CD4-positive, alpha-beta T cell treated with Interferon alpha-2 for 1 hour (primary cell): ENCODE measurements at regions not wholly inside any gene's neighbourhood (a gene's known extent, or its start where the extent isn't known, plus 50 kb on each side); places are given as distances from the start of the nearest gene placed in this dataset.

Experiments
- DNase-seq, 2 donors: peaks; one replicate each; pipeline ENCODE4 v3.0.0-alpha.2; 2020 to 2022

GRCh38 chr3:64351713-64352638, 126.7 kb upstream of the PRICKLE2 start:
- DNase-seq = no peak

DNA sequence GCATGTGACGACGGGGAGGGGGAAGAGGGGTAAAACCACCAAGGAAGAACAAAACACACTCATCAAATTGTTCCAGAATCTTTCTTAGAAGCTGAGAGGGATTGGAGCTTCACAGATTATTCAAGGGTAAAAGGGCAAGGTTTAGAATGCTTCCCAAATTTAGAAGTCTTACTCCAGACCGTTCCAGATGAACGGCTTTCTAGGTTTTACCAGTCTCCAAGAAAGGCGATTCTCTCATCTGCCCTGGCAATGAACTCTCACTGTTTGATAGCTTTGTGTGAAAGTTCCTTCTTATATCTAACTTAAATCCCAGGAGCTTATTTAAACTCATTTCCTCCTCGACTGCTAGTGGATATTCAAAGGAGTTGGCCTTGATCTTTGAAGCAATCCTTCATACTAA, 124.3 kb upstream of the PRICKLE2 start:
- no peak for DNase-seq

DNA sequence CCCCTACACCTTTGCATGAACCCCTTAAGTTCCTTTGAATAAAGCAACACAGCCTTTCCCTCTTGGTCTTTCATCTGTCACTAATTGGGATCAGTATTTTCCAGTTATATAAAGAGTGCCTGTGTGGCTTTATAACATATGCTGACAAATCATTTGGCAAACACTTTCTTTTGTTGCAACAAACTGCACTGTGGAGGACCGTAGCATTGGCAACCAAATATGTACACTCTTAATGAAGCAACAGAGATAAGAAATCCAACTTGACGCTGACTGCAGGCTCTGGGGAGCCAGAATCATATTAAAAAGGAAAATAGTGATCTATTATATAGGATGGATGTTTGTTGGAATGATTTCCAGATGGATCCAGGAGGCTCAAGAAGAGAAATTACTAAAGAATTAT, 120.1 kb upstream of the PRICKLE2 start:
- no peak for DNase-seq

GRCh38 chr3:64344721-64345207, 119.5 kb upstream of the PRICKLE2 start:
- DNase-seq = no peak

DNA sequence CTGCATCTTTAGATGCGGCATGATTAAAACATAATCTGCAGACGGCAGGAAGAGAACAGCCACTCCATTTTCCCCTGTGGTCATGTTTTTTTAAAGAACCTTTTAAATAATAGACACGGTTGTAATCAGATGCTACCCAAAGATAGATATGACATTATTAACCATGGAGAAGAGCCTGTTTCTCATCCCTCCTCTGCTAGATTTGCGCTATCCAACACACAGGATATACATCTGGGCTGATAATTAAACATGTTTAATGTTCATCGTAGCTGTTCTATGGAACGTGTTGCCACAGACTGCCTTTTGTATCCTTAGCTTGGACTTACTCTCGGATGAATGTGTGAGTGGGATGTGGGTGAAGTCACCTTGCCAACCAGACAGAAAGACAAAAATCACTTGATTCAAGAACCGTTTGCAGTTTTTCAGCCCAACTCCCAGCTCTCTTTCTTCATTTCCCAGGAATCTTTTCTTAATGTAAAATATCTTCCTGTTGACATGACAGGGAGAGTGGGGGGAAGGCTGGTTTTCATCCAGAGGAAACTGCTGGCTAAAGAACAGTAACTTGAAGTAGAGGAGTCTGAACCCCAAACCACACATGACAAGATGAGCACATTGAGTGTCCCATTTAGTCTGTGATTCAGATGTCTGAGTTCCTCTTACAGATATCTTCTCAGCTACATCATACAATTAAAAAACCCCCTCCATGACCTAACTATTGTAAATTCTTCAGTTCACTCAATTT, 118.6 kb upstream of the PRICKLE2 start:
- DNase-seq = no peak

DNA sequence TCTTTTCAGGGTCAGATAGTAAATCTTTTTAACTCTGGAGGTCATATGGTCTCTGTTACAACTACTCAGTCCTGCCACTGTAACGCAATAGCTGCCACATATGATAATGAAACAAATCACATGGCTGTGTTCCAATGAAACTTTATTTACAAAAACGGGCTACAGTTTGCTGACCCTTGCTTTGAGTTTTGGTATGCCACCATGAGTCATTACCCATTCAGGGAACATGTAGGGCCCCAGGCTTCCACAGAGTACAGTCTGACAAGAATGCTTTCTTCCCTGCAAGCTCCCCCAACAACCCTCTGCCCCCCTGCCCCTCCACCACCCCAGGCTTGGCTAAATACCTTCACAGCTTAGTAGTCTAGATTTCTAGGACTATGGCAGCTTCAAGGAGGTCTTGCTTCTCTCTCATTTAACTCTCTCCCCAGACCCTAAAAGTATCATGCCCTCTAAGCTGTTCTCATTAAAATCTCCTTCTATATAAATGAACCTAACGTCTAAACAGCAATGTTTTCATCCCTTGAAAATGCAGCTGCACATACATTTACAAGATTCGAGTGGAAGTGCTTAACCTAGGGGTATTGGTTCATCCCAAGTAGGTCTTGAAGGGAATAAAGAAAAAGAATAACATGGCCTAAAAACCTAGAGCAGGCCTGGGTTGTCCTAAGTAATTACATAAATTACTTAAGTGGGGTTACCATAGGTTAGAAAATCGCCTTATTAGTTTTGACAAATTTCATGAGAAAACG, 117.8 kb upstream of the PRICKLE2 start:
- DNase-seq = no peak

- no peak for DNase-seq
These were observed 116.0 kb upstream of the PRICKLE2 start for GRCh38 chr3:64341296-64341695.

DNA sequence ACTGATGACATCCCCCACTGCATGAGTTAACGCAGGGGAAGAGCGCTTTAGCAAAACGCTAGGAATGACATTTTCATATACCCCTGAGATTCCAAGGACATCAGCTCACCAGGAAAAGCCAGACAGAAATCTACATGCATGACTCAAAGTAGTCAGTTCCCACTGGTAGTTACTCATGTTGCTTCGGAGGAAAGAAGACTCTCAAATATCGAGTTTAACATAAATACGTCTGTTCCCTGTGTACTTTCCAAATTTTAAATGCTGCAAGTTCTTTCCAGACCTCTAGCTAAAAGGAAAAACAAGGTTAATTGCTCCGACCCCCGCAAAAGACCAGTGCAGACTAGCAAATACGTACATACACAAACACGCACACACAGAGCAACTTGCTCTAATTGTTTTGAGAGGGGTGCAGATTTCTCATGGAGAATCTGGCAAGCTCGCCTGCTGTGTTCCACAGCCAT, 115.4 kb upstream of the PRICKLE2 start:
- DNase-seq = no peak

DNA sequence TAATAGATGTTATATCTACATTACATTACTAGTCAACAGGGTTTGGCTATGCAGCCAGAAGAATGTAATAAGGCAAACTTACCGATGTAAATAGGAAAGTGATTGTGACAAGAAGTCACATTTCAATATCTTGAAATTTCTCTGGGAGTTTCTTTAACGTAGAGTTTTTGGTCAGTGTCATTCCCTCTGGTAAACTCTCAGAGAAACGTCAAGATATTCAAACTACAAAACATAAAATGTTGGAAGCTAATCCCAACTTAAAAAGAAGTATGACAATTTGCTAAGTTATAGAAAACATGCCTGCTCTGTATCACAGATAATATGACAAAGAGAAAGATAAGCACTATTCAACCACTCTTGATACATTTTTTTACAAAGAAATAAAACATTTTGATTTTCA, 111.2 kb upstream of the PRICKLE2 start:
- DNase-seq = no peak

DNA sequence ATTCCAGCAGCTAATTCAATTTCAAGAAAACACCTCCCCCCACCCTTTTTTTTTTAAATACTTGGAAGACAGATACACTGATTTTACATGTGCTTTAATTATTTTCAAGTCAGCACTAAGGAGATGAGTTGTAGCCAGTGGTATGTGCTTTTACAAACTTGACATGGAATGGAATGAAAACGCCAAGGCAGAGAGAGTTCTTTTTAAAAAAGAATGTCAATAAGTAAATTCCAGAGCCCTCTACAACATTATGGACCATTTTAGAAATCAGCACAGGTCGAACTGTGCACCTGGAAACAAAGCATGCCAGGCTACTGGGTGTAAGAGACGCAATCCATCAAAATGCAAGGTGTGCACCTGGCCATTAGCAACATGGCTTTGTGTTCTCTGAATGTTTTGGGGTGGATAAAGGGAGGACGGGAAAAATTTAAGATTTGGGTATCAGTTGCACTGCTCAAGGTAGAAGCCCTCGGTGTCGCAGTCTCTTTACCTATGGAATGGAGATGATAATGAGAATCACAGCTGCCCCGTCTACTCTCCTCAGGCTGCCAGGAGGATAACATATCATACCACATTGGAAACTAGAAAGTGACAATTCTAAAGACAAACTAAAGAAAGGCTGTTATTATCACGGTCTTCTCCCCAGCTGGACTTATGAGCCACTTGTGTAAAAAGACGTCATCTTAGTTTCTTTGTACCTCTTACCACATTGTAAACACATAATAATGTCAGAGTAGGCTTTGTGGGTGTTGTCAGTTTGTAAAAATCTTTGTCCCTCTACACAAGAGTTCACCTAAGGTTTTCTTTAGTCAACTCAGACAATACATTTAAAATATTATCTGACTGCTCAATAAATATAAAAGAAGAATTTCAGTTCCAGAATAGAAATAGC, 107.4 kb upstream of the PRICKLE2 start:
- DNase-seq = no peak

DNA sequence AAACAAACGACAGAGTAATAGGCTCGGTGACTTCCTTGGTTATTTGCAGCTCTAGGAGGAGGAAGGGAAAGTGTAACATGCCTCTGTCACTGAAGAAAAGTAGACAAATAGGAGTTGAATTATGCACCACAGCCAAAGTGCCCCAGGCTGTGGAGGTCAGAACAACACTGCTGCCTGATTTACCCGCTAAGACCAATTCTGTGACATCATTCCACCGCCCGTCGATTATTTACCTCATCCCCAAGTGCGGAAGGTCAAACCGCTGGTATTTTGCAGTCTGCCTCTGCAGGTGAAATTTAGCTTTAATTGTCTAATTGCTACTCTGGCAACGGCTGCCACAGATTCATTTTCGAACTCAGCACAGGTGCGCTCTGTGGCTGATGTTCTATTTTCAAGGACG, 106.3 kb upstream of the PRICKLE2 start:
- DNase-seq = no peak

- DNase-seq = no peak
These were observed 103.8 kb upstream of the PRICKLE2 start for GRCh38 chr3:64329037-64329436.

- DNase-seq = no peak
These were observed 102.0 kb upstream of the PRICKLE2 start for GRCh38 chr3:64327100-64327804.

- no peak for DNase-seq
These were observed 96.5 kb upstream of the PRICKLE2 start for GRCh38 chr3:64321747-64322146.

- DNase-seq = no peak
These were observed 94.1 kb upstream of the PRICKLE2 start for GRCh38 chr3:64319391-64319790.

DNA sequence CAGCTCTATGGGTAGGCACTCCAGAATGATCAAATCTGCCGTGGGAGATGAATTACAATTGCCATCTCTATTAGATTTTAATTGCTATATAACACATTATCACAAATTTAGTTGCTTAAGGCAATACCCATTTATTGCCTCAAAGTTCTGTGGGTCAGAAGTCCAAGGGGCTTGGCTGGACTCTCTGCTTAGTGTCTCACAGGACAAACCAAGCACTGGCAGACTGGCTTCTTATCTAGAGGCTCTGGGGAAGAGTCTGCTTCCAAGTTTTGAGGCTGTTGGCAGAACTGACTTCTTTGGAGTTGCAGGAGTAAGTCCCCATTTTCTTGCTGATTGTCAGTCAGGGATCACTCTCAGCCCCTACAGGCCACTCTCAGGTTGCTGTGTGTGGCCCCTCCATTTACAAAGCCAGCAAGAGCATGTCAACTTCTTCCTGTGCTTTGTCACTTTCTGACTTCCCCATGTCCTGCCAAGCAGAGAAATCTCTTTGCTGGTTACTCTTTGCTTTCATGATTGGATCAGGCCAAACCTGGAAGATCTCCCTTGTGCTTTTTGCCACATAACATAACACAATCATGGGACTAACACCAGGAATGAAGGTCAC, 93.5 kb upstream of the PRICKLE2 start:
- no peak for DNase-seq

DNA sequence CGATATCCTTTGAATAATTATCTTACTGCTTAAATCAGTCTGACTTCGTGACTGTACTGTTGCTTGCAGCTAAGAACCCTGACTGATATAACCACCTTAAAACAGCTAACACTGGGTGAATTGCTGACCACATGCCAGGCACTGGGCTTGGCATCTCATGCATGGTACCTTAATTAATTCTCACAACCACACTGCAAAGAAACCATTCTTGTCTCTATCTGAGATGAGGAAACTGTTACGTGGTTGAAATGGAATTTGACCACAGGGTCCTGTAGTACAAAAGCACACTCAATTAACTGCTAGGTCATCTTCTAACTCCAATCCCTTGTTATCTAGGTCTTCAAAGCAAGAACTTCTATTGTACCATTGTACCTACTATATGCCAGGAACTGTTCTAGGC, 92.7 kb upstream of the PRICKLE2 start:
- no peak for DNase-seq

DNA sequence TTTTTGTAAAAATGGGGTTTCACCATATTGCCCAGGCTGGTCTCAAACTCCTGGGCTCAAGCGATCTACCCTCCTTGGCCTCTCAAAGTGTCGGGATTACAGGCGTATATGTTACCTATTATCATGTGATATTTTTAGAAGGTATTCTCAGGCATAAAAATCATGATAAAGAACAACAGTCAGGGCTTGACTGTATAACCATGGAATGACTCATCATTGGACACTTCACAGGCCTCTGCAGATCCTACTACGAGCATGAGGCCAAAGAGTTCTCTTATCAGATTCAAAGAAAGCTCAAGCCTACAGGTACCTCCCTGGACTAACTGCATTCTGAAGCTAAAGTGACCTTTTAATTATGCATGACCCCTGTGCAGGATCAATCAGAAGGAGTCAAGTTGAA, 91.7 kb upstream of the PRICKLE2 start:
- DNase-seq = no peak

DNA sequence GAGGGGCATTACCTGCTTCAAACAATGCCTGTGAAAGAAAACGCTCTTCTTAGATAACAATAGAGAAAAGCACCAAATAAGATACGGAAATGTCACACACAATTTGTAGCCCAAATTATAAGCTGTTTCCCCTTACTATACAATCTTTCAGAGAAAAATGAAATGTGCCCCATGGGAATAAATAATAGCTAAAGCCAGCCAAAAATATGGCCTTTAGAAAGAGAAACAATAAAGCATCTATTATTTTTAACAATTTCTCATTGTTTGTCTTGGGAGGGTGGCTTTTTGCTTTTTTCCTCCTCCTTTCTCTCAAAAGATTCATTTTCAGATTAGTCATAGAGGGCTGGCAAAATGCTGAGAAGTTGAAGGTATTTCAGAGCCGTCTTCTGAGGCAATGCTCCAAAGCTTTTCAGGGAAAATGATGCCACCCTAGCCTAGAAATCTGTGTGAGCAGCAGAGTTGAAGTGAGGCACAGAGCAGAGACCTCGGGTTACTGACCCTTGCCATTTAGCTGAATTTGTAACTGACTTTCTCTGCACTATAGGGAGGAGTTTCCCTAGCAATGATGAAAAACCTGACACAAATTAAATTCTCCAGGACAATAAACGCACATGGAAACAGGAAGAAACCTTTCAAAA, 86.3 kb upstream of the PRICKLE2 start:
- DNase-seq = no peak

DNA sequence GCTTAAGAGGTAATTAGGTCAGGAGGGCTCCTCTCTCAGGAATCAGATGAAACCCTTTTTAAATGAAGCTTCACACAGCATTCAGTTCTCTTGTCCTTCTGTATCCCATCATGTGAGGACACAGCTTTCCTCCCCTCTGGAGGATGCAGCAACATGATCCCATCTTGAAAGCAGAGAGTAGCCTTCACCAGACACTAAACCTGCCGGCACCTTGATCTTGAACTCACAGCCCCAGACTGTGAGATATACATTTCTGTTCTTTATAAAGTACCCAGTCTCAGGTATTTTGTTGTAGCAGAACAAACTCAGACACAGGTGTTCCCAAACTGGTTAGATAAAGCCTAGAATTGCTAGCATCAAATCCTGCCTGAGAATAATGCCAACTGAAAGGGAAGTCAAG, 83.7 kb upstream of the PRICKLE2 start:
- no peak for DNase-seq

GRCh38 chr3:64306745-64307144, 81.5 kb upstream of the PRICKLE2 start:
- DNase-seq = no peak
